GM10266 (cell line): ENCODE measurements at regions not wholly inside any gene's neighbourhood (a gene's known extent, or its start where the extent isn't known, plus 50 kb on each side); places are given as distances from the start of the nearest gene placed in this dataset.

Source experiments
- DNase-seq: peaks from one replicate; pipeline ENCODE4 v3.0.0; 2012; ENCODE audit errors: extremely low spot score
- CTCF ChIP-seq: IDR thresholded peaks from 2 replicates; pipeline ENCODE4 v1.5.1; 2012; ENCODE audit warnings: mild to moderate bottlenecking, low read depth; ENCODE audit not compliant: control insufficient read depth, insufficient read depth; ENCODE audit errors: missing control alignments

GRCh38 chr18:44517136-44517535 is 163.6 kb upstream of the SETBP1 start:
- TF ChIP-seq CTCF: no peak
- DNase-seq: no peak

GRCh38 chr18:44518091-44518615 is 162.5 kb upstream of the SETBP1 start:
- no peak for TF ChIP-seq CTCF
- DNase-seq: no peak

DNA sequence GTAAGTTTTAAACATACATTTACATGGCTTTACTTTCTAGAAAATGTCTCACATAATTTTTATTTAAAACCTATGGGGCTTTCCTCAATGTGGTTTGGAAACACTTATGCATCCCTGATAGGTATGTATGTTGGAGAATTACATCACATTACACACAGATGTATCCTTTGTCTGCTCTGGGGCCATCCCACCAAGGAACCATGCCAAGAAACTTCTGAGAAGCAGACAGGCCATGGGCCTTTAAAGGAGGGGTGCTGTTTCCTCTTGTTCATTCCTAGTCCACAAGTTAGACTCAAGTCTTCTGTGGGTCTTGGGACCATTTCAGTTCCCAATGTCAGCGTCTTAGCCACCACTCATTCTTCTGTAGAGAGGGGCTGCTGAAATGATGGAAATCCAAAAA is 162.0 kb upstream of the SETBP1 start:
- no peak for DNase-seq
- TF ChIP-seq CTCF: no peak

DNA sequence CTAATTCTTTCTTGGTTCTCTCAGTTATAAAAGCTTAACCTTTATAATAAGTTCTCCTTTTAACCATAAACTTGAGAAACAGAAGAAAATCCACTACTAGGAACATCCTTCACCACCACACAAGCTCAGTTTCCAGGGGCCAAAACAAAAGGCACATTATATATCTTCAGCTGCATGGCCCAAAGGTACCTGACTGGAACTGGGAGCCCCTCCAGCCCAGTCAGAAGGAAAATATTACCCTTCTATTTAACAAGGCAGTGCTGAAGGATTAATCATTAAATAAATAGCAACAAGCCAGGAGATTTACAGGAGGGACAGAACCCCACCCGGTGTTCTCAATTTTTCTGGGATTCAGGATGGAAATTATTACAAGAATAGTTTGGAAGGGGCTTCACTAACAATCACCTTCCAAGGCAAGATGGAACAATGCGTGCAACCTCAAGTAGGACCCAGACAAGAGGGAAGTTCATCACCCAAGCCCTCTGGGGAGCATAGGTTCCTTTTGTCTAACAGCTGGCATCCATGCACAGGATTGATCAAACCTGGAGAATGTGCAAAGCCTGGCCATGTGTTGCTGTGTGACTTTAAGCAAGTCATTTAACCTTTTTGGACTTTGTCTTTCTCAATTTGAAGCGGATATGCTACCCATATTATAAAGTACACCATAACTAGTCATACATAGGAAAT is 159.6 kb upstream of the SETBP1 start:
- no peak for DNase-seq
- TF ChIP-seq CTCF: no peak

DNA sequence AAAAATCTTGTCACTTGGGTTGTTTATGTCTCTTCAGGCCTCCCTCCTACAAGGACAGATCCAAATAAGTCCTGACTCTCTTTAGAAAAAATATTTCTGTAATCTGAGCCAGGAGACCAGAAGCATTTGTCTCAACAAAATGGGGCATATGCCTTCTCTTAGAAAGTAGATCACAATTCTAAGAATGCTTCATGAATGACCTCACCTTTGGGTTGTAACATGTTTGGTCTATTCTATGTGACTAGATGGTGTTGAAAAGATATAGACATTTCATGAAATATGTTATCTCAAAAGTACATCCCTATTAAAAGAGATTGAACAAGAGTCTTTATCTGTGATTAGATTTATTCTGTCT is 159.0 kb upstream of the SETBP1 start:
- TF ChIP-seq CTCF: no peak
- DNase-seq: no peak

GRCh38 chr18:44526705-44527415 is 153.8 kb upstream of the SETBP1 start:
- TF ChIP-seq CTCF: no peak
- no peak for DNase-seq

- DNase-seq: no peak
- TF ChIP-seq CTCF: no peak
These were observed 147.6 kb upstream of the SETBP1 start for GRCh38 chr18:44533071-44533470.
